Activated CD4-positive, alpha-beta T cell treated with anti-CD3 and anti-CD28 coated beads, Interleukin-10, Interleukin-2, amounts not matched to agents 100 ng/mL and 50 ng/mL, durations not matched to agents 16 hours and 8 hours (primary cell): ENCODE measurements at regions not wholly inside any gene's neighbourhood (a gene's known extent, or its start where the extent isn't known, plus 50 kb on each side); places are given as distances from the start of the nearest gene placed in this dataset.

Experiments
- DNase-seq: peaks from one replicate; pipeline ENCODE4 v3.0.0-alpha.2; 2020

GRCh38 chr16:27686926-27687325 lies 137.0 kb downstream of the KATNIP start:
- no peak for DNase-seq

GRCh38 chr16:27687605-27688004 lies 137.7 kb downstream of the KATNIP start:
- no peak for DNase-seq

- DNase-seq = no peak
Observed at GRCh38 chr16:27689711-27690110, 139.8 kb downstream of the KATNIP start.

DNA sequence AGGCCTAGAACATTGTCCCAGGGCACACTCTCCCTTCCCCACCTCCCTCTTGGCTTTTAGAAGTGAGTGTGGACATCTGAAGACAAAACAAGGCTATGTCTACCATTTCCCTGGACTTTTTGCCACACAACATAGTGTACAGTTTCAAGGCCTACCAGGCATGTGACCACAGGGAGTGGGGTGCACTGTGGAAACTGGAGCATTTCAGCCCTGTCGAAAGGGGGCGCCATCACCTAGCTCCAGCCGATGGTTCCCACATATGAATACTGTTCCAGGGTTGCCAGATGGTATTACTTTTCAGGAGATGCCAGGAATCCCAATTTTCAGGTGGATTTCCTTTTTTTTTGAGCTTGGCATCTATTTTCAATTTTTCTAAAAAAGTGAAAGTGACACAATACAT lies 140.7 kb downstream of the KATNIP start:
- DNase-seq = peak; percentile 41

DNA sequence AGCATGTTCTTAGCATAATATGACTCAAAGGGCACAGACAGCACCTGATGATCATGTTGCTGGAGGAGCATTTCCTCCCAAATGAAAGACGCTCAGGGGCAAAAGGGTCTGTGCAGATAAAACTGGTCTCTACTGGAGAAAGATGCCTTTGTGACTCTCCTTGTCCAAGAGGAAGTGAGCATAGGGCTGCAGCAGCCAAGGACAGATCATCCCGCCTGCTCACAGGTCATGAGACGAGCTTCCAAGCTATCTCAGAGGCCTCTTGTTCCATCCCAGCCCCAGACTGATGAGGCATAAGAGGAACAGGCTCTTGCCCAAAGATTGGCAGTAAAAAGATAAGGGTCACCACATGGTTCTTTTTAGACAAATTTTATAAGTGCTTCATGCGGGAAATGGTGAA lies 141.8 kb downstream of the KATNIP start:
- DNase-seq = no peak

DNA sequence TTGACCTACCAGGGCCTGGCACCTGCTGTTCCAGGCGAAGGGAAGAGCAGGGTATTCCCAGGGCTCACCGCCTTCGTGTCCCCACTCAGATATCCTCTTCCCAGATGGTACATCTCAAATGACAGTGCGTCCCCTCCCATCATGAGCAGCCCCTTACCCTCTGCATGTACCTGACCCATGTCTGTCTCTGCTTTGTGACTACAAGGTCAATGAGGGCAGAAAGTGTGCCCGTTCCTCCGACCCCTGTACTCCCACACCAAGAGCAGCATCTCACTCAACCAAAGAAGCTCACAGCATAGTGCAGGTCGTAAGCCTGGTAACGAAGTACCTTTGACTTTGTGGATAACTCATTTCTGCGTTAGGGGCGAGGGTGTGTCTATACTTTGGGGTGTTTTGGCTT lies 142.6 kb downstream of the KATNIP start:
- DNase-seq = no peak

GRCh38 chr16:27695161-27695560 lies 145.2 kb downstream of the KATNIP start:
- no peak for DNase-seq

DNA sequence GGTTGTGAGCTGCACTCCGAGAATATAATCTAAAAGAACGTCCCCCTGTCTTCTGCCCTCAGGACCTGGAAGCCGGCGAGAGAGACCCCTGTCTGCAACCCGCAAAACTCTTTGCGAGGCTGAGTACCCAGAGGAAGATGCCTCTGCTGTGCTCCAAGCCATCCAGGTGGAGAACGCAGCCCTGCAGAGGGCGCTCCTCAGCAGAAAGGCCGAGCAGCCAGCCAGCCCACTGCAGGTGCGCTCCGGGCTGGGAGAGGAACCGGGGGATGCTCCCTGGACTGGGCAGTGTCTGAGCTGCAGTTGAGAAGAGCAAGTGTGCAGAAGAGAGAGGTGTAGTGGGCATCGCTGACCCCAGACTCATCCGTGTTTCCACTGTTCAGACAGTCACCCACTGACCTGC lies 148.3 kb downstream of the KATNIP start:
- no peak for DNase-seq

DNA sequence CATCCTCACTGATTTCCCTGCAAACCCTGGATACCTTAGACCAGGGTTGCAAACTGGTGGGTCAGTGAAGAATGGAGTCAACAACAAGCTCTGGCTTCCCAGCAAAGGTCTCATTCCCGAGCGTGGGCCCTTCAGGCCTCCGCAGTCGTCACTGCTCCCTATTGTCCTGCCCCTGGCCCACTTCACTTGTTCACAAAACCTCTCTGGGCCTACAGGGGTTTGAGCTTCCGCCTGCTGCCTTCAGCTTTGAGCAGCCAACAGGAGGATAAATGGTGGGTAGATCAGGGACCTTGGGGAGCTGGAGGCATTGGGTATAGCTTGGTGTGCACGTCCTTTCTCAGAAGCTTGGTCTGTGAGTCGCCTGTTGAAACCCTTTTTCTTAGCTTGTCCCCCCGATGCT lies 148.8 kb downstream of the KATNIP start:
- DNase-seq = no peak

GRCh38 chr16:27699540-27699939 lies 149.6 kb downstream of the KATNIP start:
- no peak for DNase-seq

DNA sequence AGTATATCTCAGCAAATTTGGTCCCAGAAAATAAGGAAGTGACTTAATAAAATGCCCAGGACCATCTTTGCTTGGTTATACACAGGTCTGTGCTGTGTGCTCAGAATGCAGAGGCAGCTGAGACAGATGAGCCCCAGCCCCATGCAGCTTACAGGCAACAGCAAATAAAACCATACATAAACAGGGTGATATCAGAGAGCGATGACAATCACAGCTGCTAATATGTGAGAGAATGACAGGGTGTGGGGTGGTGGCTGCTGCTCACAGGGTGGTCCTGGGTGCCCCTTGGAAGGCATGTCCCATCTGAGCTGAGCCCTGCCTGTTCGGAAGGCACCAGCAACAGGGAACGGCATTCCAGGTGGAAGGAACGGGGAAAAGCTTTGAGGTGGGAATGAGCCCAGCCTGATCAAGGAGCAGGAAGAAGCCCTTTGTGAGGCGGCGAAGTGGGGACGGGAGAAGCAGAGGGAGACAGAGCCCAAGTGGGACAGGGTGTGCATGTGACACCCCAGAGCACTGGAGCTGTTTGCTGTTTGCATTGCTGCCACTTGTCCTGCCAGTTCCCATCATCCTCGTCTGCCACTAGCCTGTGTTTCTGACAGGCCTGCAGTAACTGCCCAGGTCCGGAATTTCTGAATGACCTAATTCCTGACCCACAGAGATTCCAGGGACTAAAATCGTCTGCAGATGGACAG lies 150.5 kb downstream of the KATNIP start:
- no peak for DNase-seq

- no peak for DNase-seq
Observed at GRCh38 chr16:27701381-27701780, 151.4 kb downstream of the KATNIP start.

- no peak for DNase-seq
Observed at GRCh38 chr16:27703121-27703520, 153.2 kb downstream of the KATNIP start.

GRCh38 chr16:27703545-27703944 lies 153.6 kb downstream of the KATNIP start:
- DNase-seq = no peak

GRCh38 chr16:27704252-27704651 lies 154.3 kb downstream of the KATNIP start:
- DNase-seq = no peak

- no peak for DNase-seq
Observed at GRCh38 chr16:27706156-27706865, 156.4 kb downstream of the KATNIP start.

DNA sequence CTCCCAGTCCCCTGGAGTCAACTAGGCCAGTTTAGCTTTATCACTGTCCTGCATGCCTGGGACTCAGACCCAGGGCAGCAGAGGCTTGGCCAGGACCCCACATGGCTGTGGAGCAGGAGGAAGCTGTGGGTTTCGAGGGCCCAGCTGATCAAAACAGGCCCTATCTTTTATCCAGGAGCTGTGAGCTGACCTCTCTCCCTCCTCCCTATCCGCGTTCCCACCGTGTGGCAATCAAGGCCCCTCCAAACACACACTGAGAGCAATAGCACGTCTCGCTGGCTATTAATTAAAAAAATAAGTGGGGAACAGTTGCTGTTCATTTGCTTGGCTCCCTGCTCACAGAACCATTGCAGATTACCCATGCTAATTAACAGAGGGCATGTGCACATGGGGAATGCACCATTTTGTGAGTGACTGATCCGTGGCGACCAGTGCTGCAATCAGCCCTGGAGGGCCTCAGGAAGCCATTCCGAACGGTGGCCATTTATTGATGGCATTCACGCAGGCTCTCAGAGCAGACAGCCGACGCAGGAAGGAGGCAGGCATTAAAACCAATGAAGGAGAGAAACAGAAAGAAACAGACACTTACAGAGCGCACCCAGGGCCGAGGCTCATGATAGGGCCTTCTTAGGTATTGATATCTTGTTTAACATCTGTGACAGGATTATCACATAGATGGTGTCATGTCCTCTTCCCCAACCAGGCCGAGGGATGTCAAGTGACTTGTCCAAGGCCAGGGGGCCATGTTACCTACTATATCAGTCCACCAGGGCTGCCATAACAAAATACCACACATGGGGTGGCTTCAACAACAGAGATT lies 157.1 kb downstream of the KATNIP start:
- DNase-seq = no peak

- no peak for DNase-seq
Observed at GRCh38 chr16:27708651-27709050, 158.7 kb downstream of the KATNIP start.

- DNase-seq = no peak
Observed at GRCh38 chr16:27712251-27712711, 162.3 kb downstream of the KATNIP start.

- DNase-seq = no peak
Observed at GRCh38 chr16:27717726-27718125, 167.8 kb downstream of the KATNIP start.

DNA sequence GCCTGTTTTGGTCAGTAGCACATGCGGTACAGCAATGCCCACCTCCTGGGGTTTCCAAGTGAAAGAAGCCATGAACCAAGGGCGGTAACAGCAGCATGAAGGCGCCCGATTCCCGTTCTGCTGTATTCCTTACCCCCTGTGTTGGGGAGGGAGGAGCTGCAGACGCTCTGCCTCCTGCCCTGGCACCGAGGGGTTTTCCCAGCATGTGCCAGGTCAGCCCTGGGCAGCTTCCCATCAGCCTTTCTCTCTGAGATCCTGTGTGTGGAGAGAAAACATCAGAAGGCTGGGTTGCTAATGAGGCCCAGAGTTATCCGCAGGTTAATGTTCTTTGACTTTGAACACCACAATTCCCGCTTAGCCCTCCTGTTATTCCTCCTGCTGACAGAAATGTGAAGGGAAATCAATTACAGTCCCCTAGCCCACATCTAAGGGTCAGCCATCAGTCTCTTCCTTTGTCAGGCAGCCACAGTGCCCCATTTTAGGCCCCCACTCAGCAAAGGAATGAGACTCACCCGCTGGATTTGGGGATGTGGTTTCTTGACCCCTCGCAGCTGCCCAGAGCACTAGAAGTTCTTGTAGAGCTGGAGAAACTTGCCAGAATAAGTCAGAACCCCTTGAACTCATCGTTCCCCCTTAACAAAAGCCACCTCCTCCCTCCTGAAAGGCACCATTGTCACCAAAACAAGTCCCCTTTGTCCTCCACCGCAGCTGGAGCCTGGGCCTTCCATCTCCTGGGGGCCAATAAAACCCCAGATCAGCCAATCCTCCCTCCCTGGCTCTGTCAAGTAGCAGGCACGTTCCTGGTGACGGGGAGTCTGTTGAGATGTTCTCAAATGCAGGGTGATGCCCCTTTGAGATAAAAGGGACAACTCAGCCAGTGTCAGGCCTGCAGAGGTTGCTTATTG lies 168.5 kb downstream of the KATNIP start:
- no peak for DNase-seq

DNA sequence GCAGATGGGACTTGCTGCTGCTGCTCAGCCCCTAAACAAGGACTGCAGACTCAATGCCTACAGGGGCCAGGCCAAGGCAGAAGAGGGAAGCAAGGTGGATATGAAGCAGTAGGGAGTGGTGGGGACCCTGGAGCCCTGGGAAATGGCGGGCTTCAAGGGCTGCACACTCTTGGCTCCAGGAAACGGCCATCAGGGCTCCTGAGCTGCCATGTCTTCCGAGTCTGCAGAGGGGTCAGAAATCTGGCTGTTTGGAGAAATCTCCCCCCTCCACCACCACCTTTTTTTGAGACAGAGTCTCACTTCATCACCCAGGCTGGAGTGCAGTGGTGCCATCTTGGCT lies 169.1 kb downstream of the KATNIP start:
- DNase-seq = no peak
